HEK293T (cell line): ENCODE measurements at regions not wholly inside any gene's neighbourhood (a gene's known extent, or its start where the extent isn't known, plus 50 kb on each side); places are given as distances from the start of the nearest gene placed in this dataset.

Experiments used
- BHLHE40 ChIP-seq: fragments of 450-650 bp; IDR thresholded peaks from 2 replicates; pipeline ENCODE4 v1.6.1; 2016; ENCODE audit warnings: mild to moderate bottlenecking, moderate library complexity, borderline replicate concordance
- ELF4 ChIP-seq: fragments of 450-650 bp; IDR thresholded peaks from 2 replicates; pipeline ENCODE4 v1.6.1; 2017; ENCODE audit warnings: antibody characterized with exemption
- FOXK2 ChIP-seq: fragments of 450-650 bp; IDR thresholded peaks from 2 replicates; pipeline ENCODE4 v1.6.1; 2016; ENCODE audit warnings: mild to moderate bottlenecking
- FOXM1 ChIP-seq: fragments of 450-650 bp; IDR thresholded peaks from 2 replicates; pipeline ENCODE4 v1.6.1; 2017; ENCODE audit warnings: mild to moderate bottlenecking, borderline replicate concordance
- L3MBTL2 ChIP-seq: fragments of 450-650 bp; conservative IDR thresholded peaks from 2 replicates; pipeline ENCODE4 v1.6.1; 2016; ENCODE audit warnings: mild to moderate bottlenecking
- SUZ12 ChIP-seq: fragments of 450-650 bp; IDR thresholded peaks from 2 replicates; pipeline ENCODE4 v1.6.1; 2016; ENCODE audit warnings: mild to moderate bottlenecking

GRCh38 chr2:7838669-7839068 is 843.2 kb upstream of the ID2 start:
- TF ChIP-seq L3MBTL2 (no peak), FOXM1 (no peak), FOXK2 (no peak), SUZ12 (no peak), BHLHE40 (no peak), ELF4 (no peak)
